Neural cell (in vitro differentiated cells): ENCODE measurements at regions not wholly inside any gene's neighbourhood (a gene's known extent, or its start where the extent isn't known, plus 50 kb on each side); places are given as distances from the start of the nearest gene placed in this dataset.
"Not testable (repeated sequence)": the region's sequence is repeated elsewhere in the genome, so short reads cannot be mapped to it uniquely, and the experiment has no call there.

ENCODE experiments used
- CTCF ChIP-seq: fragments of 450-650 bp; IDR thresholded peaks from 2 replicates; pipeline ENCODE4 v1.5.1; 2014; ENCODE audit warnings: antibody characterized with exemption, mild to moderate bottlenecking, moderate library complexity; ENCODE audit not compliant: poor library complexity, severe bottlenecking
- EP300 ChIP-seq: fragments of 450-650 bp; conservative IDR thresholded peaks from 2 replicates; pipeline ENCODE4 v1.6.1; 2014; ENCODE audit warnings: antibody characterized with exemption, mild to moderate bottlenecking, moderate library complexity; ENCODE audit not compliant: poor library complexity, severe bottlenecking
- EZH2 ChIP-seq: fragments of 200-600, 300-800 bp; shearing (Covaris generic), sonication (generic); IDR thresholded peaks from 2 replicates; pipeline ENCODE4 v1.6.1; 2014; ENCODE audit warnings: antibody characterized with exemption, low read length, borderline replicate concordance, mild to moderate bottlenecking; ENCODE audit not compliant: insufficient read depth, poor library complexity, severe bottlenecking
- POLR2AphosphoS5 ChIP-seq: IDR thresholded peaks from 2 replicates; pipeline ENCODE4 v1.6.1; 2012
- RAD21 ChIP-seq: fragments of 450-650 bp; conservative IDR thresholded peaks from 2 replicates; pipeline ENCODE4 v1.6.1; 2014; ENCODE audit warnings: antibody characterized with exemption, mild to moderate bottlenecking, moderate library complexity
- REST ChIP-seq: IDR thresholded peaks from 2 replicates; pipeline ENCODE4 v1.6.1; 2012; ENCODE audit warnings: borderline replicate concordance
- SMC3 ChIP-seq: fragments of 450-650 bp; conservative IDR thresholded peaks from 2 replicates; pipeline ENCODE4 v1.6.1; 2014; ENCODE audit warnings: antibody characterized with exemption, mild to moderate bottlenecking, moderate library complexity; ENCODE audit not compliant: poor library complexity

- not testable (repeated sequence) for TF ChIP-seq CTCF, REST, POLR2AphosphoS5, EZH2, RAD21, EP300, SMC3
These were observed 2086.7 kb upstream of the TPTE start for GRCh38 chr21:8434710-8435109.
